ENCODE measurements at regions not wholly inside any gene's neighbourhood (a gene's known extent, or its start where the extent isn't known, plus 50 kb on each side); places are given as distances from the start of the nearest gene placed in this dataset.
"Not testable (repeated sequence)": the region's sequence is repeated elsewhere in the genome, so short reads cannot be mapped to it uniquely, and the experiment has no call there.

DNA sequence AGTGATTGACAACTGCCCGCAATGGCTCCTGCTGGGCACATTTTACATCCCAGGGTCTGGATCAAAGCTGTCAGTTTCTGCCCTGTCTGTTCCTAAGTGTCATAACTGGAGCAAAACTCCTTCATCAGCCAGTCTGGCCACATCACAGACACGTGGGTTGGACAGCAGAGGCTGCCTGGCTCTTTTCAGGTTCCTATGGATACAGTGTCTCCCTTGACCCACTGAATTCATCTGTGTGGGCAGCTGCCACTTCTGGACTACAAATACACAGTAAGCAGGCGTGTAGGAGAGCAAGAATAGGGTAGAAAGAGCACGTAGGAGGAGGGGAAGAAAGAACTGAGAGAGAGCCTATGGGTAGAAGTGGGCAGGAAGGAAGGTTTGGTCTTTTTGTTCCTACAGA is 238.0 kb downstream of the ENC1 start:
- no peak for DNase-seq (ENCODE audit: low spot score)

DNA sequence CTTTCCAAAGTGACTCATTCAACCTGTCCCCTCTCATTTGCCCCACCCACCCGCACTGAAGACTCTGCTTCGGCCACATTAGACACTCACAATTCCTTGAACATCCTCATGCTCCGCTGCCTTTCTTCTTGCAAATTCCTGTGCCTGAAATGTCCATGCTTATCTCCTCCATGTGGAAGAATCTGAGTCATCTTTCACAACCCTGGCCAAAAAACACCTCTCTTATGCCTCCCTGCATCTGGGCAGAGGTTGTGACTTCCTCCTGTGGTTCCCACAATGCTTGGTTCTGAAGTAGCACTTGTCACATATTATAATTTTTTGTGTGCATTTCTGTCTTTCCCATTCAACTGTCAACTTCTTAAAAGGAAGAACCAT is 238.6 kb downstream of the ENC1 start:
- no peak for DNase-seq (ENCODE audit: low spot score)

DNA sequence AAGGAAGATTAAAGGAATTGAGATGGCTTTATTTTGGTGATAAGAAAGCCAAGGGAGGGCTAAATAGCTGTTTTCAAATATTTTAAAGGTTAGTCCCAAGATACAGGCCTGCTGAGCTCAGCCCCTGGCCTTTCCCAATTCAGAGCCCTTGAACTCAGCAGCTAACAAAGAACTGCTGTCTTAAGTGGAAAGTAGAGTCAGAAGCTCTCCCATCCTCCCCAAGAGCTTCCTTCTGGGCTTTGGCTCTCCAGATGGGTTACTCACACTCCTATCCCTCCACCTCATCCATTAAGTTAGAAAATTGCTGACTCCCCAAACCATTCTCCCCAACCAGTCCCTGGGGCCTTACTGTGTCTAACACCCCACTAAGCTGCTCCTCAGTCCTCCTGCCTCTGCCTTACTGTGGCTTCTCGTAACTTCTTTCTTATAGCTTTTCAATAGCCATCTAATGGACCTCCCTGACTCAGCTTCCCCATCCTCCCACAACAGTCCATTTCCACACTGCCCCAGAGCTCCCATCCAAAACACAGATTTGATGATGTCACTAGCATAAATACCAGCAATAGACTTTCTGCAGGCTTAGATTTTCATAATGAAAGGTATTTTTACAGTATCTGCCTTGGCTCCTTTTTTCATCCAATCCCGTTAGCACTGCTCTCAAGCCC is 239.1 kb downstream of the ENC1 start:
- DNase-seq (ENCODE audit: low spot score) = no peak

DNA sequence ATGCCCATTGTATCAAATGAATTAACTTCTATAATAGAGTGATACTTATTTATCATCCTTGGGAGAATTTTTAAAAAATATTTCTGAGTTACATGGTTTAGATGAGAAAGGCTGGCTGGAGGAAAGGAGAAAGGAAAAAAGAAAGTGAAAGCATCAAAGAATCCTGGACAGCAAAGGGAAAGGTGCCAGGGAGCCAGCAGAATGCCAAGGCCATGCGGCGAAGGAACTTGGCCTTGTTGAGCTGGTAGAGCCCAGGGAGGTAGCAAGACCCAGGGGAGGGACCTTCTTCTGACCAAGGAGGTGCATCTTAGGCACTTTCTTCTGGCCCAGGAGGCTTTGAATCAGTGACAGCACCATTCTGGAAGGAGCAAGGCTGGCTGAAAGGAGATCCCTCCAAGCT is 240.5 kb downstream of the ENC1 start:
- DNase-seq (ENCODE audit: low spot score) = no peak

DNA sequence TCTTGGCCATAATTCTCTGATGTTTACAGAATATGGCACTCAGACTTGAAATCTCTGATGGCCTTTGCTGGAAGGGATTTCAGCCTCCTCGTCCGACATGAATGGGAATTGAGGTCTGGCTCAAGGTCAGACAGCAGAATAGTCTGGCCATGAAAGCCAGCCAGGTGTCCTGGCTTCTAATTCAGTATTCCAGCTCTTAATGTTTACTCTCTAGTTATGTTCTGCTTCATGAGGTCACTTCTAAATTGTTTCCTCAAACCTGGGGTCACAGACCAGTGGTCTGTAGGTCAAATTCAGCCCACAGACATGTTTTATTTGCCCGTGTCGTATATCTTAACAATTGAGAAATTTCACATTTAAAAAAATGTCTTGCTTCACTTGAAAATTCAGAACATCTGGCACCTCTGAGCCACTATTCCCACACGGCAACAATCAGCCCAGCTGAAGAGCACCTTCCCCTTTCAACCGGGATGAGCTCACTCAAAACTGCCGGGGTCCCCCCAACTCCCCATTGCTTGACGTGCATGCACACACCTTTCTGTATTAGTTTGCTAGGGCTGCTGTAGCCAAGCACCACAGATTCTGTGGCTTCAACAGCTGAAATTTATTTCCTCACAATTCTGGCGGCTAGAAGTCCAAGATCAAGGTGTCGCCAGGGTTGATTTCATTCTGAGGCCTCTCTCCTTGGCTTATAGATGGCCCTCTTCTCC is 243.5 kb downstream of the ENC1 start:
- DNase-seq (ENCODE audit: low spot score) = no peak

DNA sequence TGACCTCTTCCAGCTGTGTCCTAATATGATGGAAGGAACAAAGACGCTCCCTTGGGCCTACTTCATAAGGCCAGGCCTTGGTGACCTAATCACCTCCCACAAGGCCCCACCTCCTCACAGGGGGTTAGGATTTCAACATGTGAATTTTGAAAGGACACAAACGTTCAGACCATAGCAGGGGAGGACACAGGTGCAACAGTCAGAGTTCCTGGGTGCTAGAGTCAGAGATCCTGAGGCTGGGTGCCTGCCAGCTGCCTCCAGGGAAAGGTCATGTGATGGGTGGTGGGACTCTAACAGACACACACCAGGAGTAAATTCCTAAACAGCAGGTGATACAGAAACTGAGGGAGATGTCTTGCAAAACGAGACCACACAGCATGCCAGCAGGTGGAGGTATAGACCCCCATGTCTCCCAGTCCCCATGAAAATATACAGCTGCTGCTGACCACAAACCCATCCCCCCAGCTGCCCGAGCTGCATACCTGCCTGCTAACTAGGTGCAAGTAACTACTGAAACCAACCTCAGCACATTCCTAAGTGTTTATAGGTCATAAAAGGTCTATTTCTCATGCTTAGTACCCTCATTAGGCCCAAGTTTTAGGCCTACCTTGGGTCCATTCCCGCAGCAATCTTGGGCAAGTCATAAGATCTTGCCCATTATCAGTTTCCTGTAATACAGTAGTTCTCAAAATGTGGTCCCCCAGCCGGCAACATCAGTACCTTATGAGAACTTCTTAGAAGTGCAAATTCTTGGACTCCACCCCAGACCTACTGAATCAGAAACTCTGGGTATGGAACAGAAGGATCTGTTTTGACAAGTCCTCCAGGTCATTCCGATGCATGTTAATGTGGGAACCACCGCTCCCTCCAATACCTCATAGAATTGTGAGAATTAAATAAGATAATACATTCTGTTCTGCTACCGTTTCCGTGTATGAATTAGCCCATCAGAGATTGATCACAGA is 245.3 kb downstream of the ENC1 start:
- DNase-seq (ENCODE audit: low spot score) = peak; percentile 61

DNA sequence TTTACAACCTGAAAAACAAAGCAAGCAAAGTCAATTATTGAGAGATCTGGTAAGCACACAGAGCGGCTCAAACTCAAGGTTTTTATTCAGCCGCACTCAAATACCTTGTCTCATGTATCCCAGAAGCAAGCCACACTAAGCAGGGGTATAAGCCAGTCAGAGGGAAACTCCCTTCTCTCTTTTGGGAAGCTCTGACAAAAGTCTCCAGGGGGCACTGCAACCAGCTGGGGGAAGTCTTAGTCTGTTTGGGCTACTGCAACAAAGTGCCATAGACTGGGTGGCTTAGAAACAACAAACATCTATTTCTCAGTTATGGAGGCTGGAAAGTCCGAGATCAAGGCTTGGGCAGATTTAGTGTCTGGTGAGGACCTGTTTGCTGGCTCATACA is 246.0 kb downstream of the ENC1 start:
- no peak for DNase-seq (ENCODE audit: low spot score)

DNA sequence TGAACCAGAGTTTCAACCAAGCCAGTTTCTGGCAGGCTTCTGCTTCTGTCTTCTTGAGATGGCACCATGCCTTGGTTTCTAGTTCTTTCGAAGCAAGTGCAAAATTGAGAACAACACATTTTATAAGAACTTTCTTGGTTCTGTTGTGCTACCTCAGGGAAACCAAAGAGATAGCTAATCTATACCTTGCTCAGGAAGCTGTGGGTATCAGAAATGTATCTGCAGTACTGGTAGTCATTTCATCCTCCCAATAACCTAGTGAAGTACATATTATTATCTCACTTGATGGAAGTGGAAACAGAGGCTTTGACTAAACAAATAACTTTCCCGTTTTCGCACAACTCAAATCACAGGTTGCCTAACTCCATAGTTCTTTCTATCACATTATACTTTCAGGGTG is 246.6 kb downstream of the ENC1 start:
- no peak for DNase-seq (ENCODE audit: low spot score)

DNA sequence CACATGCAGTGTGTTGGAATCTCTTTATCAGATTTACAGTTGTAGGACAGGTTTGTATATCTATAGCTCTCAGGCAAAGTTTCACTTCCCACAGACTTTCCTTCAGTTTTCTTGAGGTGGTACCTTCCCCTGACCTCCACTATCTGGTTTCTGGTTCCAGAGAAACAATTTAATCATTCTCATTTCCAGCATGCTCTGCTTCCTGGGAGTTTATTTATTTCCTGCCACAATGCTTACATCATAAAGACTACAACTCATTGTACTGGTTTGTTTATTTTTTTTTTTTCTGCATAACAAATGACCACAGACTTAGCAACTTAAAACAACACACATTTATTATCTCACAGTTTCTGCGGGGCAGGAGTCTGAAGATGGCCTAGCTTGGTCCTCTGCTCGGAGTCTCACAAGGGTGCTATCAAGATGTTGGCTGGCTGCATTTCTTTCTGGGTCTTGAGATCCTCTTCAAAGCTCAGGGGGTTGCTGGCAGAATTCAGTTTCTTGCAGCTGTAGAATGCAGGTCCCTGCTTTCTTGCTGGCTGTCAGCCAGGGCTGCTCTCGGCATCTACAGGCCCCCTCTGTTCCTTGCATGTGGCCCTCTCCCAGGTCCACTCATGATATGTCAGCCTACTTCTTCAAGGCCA is 247.7 kb downstream of the ENC1 start:
- no peak for DNase-seq (ENCODE audit: low spot score)

DNA sequence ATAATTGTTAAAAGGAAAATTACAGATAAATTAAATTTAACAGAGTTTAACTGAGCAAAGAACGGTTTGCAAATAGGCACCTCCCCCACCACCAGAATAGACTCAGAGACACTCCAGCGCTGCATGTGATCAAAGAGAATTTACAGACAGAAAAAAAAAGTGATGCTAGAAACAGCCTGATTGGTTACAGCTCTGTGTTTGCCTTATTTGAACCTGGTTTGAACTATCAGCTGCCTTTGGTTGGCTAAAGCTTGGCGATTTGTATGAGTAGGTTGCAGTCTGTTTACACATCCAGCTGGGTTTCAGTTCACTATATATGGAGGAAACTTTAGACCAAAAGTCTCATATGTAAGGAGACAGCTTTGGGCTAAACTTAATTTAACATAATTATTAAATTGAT is 249.1 kb downstream of the ENC1 start:
- no peak for DNase-seq (ENCODE audit: low spot score)

DNA sequence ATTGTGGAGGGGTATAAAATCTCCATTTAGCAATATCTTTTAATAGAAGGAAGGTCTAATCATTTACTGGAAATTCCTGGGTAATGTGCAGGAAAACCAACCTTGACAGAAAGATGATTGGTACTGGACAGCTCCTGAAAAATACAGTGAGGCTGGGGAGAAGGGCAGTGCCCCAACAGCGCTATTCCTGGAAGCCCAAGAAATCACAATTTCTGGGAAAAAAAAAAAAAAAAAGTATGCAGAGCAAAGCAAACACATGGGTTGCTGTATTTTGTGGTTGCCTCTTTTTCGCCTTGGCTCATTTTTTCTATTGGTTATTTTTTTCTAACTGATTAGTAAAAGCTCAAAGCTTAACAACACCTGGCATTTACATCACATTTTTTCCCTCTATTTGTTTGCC is 249.7 kb downstream of the ENC1 start:
- DNase-seq (ENCODE audit: low spot score) = no peak

DNA sequence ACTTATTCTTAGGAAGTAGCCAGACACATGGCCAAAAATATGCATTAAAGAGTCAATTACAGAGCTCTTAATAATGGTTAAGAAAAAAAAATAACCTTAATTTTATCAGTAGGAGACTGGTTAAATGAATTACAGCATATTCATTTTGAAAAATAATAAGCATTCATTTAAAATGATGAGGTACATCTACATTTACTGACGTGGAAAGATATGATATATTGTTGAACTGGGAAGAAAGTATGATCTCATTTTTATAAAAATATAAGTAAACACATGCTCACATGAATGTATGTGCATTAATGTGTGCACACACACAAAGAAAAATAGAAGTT is 250.3 kb downstream of the ENC1 start:
- DNase-seq (ENCODE audit: low spot score) = no peak

DNA sequence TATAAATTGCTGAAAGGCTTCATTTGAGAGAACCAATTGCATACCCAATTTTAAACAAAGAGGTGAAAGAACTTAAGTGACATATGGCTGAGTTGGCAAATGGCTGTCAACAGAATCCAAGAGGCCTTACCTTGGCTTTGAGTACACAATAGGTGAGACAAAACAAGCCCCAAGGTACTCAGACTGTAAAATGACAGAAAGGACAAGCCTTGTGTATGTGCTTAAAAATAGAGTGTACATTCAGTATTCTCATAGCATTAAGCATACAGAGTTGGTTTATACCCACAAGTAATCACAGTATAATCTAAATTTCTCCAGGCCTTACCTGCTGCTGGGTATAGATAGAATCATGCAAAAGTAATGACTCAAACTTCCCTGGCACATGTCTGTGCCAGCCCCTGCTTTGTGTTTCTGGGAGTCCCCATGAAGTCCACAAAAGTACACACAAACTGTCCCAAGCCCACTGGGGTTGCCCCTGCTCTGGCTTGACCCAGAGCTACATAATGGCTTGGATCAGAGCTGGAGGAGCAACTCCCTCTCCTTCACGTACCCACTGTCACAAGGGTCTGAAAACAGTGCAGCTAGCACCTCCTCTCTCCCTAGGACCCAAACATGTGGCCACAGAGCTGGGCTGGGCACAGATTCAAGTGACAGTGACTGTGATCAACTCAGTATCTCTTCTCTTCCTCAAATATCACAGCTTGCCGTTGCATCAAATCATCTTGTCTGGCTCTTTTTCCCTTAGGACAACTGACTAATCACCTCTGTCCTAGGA is 250.8 kb downstream of the ENC1 start:
- no peak for DNase-seq (ENCODE audit: low spot score)

DNA sequence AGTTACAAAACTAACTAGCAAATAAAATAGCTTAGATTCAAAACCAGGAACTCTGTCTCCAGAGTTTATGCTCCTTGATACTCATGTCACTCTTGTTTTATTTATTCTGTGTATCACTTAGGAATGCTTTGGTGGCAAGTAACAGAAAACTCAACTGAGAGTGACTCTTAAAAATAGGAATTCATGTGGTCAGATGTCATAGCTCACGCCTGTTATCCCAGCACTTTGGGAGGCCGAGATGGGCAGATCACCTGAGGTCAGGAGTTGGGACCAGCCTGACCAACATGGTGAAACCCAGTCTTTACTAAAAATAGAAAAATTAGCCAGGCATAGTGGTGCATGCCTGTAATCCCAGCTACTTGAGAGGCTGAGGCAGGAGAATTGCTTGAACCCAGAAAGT is 252.1 kb downstream of the ENC1 start:
- not testable (repeated sequence) for DNase-seq (ENCODE audit: low spot score)

DNA sequence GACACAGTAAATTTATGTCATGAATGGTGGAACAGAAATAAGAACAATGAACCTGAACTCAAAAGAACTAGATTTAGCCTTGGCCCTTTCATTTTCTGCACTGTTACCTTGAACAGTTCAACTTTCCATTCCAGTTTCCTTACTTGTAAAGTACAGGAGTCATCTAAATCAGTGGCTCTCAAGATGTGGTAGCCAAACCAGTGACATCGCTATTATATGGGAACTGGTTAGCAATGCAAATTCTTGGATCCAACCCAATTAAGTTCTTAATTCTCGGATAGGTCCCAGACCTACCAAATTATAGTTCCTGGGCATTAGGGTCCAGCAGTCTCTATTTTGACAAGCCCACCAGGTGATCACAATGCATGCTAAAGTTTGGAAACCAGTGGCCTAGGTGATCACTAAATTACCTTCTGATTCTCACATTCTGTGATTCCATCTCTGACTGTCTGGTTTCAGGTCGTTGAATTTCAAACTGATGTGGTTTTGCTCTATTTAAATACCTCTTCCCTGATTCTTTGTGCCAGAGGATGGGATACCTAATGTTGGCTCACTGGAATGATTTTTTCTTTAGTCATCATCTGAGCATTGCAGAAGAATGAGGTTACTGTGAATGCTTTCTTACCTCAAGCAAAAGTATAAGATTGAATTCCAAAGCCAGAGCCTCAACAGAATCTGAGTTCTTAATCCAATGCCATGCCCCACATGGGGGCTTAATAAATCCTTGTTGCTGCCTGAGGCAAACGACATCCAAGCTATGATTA is 253.8 kb downstream of the ENC1 start:
- no peak for DNase-seq (ENCODE audit: low spot score)

DNA sequence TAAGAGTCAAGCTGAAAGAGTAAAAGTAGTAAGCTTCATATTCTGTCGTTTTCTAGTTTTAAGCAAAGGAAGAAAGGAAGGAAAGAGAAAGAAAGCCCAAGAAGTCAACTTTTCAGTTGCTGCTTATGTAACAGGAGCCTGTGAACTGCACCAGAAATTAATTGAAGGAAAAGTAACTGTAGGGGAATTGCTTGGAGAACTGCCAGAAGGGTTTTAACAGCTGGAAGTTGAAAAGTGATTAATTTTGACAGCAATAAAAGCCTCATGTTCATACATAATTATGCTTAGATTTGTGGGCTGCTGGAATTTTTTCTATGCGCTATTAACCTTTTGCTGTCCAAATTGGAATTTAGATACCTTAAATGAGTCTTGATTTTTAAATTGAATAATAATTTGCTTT is 255.7 kb downstream of the ENC1 start:
- DNase-seq (ENCODE audit: low spot score) = no peak

DNA sequence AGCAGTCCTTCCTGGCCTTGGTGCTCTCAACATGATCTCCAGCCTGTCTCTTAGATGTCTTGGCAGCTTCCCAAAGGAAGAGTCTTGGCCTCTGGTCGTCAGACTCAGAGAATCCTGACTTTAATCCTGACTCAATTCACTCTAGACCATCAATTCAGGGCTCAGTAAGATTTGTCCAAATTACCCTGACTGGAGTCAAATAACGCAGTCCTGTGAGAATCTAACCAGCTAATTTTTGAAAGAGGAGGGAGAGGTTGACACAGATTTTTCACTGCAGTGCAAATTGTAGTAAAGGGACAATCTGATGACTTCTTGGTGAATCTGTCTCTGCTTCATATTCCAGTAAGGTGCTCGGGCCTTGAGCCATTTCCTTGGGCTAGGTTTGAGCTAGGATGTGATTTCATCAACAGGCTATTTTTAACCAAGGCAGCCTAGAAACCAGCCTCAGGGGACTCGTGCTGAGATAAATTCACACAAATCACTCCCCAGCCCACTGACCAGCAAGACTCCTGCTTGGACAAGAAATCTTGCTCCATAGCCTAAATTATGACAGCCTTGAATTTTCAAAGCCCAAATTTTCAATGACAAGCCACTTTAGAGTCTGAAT is 257.4 kb downstream of the ENC1 start:
- DNase-seq (ENCODE audit: low spot score) = no peak

DNA sequence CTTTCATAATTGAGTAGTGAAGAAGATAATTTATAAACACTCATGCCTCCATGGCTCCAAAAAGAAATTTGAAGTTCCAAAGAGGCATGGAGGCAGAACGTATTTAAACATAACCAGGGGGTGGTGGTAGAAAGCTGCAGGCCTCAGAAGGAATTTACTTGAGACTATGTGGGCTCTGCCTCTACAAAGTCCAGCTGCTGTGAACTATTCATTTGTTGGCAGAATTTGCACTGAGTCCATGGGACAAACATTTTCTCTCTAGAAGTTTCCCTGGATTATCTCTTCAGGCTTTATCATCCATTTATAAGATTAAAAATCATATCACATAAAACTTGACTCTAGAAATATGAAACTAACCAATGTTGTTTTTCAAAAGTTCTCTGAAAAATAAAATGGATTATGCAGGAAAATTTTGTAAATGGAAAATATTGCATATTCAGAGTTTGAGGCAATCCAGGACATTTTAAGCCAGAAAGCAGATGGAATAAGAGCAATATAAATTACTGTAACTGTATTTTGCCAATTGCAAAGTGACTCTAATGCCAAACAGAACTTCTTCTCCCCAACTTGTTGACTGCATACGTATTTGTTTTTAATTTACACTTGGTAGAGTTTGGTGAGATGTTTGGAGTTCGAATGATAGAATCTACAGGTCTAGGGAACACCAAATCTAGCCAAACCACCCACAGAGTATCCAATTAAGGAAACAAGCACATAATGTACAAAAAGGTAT is 258.2 kb downstream of the ENC1 start:
- DNase-seq (ENCODE audit: low spot score) = no peak

DNA sequence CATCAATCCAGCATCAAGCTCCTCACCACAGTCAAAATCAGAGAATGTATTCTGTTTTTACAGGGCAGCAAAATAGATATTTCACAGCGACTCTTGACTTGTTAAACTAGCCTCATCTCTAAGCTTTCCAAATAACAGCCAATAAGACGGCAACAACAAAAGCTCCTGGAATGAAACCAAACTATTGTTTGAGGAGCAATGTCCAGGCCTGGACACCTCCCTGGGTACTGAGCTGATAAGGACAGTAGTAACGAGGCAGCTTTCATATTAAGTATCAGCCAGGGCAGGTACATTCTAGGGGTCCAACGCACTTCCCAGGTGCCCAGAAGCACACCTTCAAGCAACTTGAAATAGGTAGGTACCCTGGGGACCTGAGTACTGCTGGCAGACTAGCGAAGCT is 260.3 kb downstream of the ENC1 start:
- DNase-seq (ENCODE audit: low spot score) = no peak

DNA sequence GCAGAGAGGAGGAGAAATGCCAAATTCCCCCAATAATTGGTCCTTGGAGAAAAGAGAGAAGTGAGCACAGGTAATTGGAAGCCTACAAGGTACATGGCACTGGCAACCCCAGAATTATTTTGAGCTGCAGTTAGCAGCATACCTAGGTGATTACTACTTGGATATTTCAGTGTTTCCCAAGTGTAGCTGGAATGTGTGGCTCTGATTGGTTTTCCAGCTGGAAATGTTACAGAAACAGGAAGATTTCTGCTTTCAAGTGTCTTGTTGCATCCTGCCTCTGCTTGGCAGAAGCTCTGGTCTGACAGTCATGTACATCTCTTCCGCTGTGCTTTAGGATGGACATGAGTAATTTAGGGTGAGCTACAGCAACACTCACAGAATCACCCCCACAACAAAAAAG is 262.1 kb downstream of the ENC1 start:
- DNase-seq (ENCODE audit: low spot score) = no peak
